NB4 (cell line): ENCODE measurements at regions not wholly inside any gene's neighbourhood (a gene's known extent, or its start where the extent isn't known, plus 50 kb on each side); places are given as distances from the start of the nearest gene placed in this dataset.

Experiments used
- MYC ChIP-seq: IDR thresholded peaks from 2 replicates; pipeline ENCODE4 v1.6.1; 2011; ENCODE audit warnings: low read depth, low read length
- POLR2A ChIP-seq: IDR thresholded peaks from 2 replicates; pipeline ENCODE4 v1.6.1; 2011; ENCODE audit warnings: mild to moderate bottlenecking; ENCODE audit not compliant: insufficient read length; ENCODE audit errors: extremely low read depth
- TF ChIP-seq, protein P1 (sequence below): IDR thresholded peaks from one replicate; pipeline ENCODE4 v1.5.1; 2012; ENCODE audit warnings: low read depth, low read length
- TF ChIP-seq, protein P2 (sequence below): IDR thresholded peaks from 2 replicates; pipeline ENCODE4 v1.6.1; 2011; ENCODE audit warnings: low read depth, low read length

DNA sequence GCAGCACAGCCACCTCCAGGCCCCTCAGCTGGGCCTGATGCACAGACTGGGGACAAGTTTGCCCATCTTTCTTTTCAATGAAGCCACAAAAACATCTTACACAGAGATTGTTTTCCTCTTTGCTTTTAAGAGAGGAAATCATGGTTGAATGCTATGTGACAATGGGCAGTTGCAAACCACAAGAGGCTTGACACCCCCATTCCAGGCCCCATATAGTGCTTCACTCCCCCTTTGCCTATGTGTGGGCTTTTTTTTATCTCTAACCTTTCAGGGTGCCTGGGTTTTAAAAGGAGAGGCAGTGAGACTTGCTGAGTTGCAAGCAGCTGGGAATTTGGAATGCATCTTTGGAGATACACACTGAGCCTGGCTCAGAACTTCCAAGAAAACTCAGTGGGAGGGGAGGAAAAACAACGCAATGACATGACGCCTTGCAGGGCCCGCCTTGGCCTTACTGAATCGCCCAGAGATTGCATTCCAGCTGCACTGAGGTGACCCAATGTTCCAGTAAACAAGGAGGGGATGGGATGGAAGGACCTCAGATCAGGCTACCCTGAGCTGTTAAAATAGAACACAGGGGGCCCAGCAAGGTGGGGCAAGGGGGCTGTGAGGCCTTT, 145.2 kb upstream of the ZNF648 start:
- TF ChIP-seq, protein P1, sequence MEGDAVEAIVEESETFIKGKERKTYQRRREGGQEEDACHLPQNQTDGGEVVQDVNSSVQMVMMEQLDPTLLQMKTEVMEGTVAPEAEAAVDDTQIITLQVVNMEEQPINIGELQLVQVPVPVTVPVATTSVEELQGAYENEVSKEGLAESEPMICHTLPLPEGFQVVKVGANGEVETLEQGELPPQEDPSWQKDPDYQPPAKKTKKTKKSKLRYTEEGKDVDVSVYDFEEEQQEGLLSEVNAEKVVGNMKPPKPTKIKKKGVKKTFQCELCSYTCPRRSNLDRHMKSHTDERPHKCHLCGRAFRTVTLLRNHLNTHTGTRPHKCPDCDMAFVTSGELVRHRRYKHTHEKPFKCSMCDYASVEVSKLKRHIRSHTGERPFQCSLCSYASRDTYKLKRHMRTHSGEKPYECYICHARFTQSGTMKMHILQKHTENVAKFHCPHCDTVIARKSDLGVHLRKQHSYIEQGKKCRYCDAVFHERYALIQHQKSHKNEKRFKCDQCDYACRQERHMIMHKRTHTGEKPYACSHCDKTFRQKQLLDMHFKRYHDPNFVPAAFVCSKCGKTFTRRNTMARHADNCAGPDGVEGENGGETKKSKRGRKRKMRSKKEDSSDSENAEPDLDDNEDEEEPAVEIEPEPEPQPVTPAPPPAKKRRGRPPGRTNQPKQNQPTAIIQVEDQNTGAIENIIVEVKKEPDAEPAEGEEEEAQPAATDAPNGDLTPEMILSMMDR: no peak
- TF ChIP-seq POLR2A (no peak), MYC (no peak)
- TF ChIP-seq, protein P2, sequence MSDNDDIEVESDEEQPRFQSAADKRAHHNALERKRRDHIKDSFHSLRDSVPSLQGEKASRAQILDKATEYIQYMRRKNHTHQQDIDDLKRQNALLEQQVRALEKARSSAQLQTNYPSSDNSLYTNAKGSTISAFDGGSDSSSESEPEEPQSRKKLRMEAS: no peak
